D341Med (cell line): ENCODE measurements at regions not wholly inside any gene's neighbourhood (a gene's known extent, or its start where the extent isn't known, plus 50 kb on each side); places are given as distances from the start of the nearest gene placed in this dataset.
A peak's percentile ranks its signal among the peaks of the same experiment; 100 is the strongest.
"Not testable (repeated sequence)": the region's sequence is repeated elsewhere in the genome, so short reads cannot be mapped to it uniquely, and the experiment has no call there.

Experiments used
- DNase-seq: peaks from one replicate; pipeline ENCODE4 v3.0.0; 2012; ENCODE audit warnings: low spot score

GRCh38 chr10:78415111-78415510 is 381.4 kb downstream of the RPS24 start:
- DNase-seq = no peak

- DNase-seq = no peak
These were observed 382.7 kb downstream of the RPS24 start for GRCh38 chr10:78416031-78417011.

- no peak for DNase-seq
These were observed 384.0 kb downstream of the RPS24 start for GRCh38 chr10:78417425-78418370.

- no peak for DNase-seq
These were observed 386.0 kb downstream of the RPS24 start for GRCh38 chr10:78419481-78420265.

DNA sequence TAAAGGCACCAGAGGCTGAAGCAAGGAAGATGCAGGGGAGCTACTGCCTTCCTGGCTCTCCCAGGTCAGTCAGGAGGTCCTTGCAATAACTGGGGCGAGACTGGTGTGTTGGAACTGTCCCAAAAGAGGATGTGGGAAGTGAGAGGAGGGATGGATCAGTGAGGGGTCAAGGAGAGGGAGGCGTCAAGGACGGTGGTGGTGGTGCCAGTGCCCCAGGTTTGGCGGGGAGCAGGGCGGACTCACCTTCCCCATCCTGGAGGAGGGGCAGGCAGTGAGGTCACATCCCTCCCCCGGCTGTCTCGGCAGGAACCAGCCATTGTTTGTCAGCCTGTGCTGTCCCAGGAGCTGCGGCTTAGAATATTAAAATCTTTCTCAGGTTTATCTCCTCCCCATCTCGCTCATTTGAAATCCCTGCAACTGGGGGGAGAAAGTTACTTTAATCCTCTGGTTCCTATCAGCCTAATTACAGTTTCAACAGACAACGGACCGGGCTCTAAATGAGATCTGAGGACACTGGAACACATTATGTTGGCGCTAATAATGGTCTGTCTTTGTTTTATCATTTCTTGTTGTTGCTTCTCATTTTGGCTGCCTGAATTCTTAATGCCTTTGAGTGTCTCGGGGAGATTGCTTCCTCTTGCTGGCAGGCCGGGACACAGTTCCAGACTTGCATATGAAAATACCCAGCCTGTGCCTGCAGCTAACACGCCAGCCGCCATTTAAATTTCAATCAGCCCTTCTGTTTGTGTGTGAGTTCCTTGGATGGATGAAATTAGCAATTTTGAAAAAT is 387.5 kb downstream of the RPS24 start:
- DNase-seq = peak; percentile 70

DNA sequence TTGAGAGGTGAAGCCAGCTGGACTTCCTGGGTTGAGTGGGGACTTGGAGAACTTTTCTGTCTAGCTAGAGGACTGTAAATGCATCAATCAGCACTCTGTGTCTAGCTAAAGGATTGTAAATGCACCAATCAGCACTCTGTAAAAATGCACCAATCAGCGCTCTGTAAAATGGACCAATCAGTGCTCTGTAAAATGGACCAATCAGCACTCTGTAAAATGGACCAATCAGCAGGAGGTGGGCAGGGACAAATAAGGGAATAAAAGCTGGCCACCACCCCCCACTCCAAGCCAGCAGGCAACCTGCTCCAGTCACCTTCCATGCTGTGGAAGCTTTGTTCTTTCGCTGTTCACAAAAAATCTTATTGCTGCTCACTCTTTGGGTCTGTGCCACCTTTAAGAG is 390.4 kb downstream of the RPS24 start:
- not testable (repeated sequence) for DNase-seq

DNA sequence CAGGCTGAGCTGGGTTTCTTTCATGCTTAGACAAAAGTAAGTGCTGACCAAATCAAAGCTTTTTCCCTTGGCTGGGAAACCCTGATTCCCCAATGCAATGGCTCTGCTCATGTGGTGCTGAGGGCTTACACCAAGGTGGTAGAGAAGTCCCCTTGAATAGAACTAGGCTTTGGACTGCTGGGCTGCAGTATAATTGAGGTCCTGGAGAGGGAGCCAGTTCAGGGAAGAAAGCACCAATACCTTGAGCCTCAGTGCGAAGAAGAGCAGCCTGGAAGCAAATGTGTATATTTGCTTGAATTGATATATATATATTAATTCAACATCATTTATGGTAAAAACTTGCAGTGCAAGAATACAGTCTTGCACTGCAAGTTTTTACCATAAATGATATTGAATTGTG is 391.1 kb downstream of the RPS24 start:
- no peak for DNase-seq

DNA sequence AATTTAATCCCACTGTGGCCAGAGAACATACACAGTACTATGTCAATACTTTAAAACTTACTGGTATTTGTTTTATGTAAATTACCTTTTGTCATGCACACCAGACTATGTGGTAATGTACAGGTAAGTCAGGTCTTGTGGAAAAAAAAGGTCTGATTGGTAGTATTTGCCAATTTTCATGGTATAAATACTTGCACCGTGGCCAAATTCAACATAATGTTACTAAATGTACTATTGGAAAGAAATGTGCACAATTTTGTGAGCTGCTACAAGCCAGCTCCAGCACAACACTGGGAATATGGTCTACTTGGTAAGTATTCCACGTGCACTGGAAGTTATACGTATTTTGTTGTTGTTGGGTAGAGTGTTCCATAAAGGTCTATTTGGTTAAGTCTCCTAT is 392.5 kb downstream of the RPS24 start:
- no peak for DNase-seq

DNA sequence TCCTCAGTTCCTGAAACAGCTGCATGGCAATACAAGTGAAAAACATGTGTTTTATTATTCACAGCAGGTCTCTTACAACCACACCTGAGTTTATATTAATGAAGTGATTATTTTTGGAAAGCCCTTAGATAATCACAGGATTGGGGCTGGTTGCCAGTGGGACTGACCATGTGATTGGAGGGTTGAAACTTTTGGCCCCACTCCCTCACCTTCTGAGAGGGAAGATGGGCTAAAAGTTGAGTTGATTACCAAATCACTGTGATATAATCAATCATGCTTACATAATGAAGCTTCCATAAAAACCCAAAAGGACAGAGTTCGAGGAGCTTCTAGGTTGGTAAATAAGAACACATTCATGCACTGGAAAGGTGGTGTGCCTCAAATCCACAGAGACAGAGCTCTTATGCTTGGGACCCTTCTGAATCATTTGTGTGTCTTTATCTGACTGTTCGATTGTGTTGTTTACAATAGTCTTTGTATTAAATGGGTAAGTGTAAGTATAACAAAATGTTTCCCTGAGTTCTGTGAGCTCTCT is 393.9 kb downstream of the RPS24 start:
- no peak for DNase-seq

DNA sequence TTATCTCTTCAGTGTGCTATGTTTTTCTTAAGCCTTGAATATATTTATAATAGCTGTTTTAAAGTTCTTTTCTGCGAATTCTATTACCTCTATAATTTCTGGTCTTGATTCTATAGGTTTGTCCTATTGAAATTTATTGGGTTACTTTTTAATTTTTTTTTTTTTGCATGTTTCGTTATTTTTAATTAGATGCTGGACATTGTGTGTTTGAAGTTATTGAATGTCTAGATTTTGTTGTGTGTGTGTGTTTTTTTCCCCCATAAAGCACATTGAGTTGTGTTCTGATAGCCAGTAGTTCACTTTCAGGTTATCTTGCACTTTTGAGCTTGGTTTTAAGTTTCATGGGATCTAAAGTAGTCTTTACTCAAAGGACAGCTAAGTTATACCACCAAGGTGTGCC is 394.9 kb downstream of the RPS24 start:
- no peak for DNase-seq

GRCh38 chr10:78429984-78430383 is 396.3 kb downstream of the RPS24 start:
- DNase-seq = no peak

DNA sequence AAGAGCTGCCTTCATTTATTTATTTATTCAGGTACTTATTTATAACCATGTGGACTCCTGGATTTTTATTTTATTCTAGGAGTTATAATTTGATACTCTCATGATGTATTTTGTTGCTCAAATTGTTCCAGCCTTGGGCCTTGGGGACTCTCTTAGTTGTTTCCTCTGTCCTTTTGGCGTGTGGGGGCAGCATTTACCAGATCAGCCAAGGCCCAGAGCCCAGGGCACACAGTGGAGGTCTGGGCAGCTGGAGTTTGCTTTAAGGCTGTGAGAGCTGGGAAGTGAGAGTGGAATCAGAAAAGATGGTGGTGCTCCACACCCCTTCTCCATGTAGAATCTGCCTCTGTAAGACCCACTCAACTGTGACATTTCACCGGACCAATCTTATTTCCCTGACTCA is 398.9 kb downstream of the RPS24 start:
- DNase-seq = no peak

DNA sequence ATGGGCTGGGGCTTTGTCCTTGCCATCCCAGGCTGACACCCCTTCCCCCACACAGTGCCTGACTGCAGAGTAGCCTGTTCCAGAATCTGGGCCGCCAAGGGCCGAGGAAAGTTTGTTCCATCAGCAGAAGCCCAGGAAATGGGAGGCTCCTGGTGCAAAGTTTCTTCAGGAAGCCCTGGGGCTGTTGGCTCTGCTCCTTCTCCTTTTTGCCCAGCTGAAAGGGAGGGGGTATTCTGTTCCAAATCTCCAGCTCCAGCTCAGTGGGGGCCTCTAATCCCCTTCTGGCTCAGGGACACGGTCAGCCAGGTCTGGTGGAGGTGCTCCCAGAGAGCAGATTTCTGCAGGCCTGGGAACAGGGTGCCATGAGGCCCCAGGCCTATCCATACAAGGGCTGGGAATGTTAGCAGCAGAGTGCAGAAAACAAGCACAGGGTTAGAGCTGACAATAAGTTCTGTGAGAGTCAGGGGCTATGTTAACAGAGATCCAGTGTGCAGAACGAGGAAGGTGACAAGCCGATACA is 399.5 kb downstream of the RPS24 start:
- DNase-seq = no peak

- DNase-seq = no peak
These were observed 400.3 kb downstream of the RPS24 start for GRCh38 chr10:78433766-78434535.

DNA sequence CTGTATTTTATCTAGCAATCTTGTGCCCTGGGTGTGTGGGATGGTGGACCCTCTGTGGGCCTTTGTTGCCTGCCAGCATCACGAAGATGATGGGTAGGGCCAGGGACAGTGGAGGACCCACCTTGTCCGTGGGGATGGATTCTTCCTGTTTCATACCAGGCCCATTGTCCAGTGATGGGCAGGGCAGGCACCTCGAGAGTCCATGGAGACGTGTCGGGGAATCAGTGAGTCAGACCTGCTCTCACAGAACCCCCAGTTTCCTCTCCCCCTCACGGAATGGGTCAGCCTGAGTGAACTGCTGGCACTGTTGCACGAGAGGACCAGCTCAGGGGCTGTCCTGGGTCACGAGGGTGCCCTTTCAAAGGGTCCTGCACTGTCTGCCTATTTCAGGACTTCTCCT is 401.2 kb downstream of the RPS24 start:
- DNase-seq = no peak

GRCh38 chr10:78435484-78436221 is 402.0 kb downstream of the RPS24 start:
- DNase-seq = no peak

DNA sequence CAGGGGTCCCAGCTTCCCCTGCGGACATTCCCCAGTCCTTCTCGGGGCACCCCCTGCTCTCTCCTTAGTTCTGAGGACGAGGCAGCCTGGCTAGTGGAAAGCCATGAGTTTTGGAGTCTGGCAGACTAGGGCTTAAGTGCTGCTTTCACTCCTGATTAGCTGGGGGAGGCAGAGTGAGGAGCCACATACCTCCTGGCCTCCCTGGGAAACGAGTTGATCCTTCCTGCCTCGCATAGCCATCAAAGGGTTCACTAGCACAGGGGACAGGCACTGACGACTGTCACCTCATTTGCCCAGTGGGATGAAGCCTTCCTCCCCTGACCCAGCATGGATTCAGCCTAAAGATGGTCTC is 402.5 kb downstream of the RPS24 start:
- no peak for DNase-seq

DNA sequence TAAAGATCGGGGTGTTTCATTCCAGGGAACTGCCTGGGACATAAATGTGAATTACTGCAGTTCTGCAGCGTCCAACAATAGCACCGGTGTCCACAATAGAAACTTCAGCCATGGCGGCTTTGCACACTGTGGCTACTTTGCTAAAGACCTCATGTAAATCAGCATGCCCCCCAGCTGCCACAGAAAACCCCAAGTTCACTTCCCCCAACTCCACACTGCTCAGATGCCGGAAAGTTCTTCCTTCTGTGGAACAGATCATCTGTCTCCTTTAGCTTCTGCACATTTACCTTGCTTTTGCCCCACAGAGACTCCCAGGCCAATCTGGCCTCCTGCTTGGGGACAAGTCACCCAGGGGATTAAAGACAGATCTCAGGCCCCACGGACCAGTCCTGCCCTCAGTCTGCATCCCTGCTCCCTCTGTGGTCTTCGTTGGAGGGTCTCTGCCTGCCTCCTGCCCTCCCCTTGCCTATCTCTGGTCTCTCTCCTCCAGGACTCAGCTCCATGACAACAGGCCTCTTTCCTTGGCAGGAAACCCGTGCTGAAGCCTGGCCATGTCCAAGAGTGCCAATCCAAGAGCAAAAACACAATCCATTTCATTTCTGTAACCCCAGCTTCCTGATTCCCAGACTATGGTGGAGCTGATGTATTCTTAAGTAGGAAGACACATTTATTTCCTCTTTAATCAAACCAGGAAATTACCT is 403.2 kb downstream of the RPS24 start:
- no peak for DNase-seq

DNA sequence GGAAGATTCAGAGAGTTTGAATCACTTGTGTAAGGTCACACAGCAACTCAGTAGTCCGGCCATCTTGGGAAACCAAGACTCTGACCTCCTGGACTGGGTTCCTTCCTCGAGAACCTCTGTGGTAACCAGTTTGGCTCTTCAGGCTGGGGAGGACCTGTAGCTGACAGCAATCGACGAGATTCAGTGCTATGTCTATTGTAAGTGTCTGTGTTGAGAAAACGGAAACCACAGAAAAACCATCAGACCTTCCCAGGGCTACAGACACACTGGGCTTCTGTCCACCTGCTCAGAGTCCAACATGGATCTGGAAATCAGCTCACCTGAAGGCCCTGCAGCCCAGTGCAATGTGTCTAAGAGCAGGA is 403.7 kb downstream of the RPS24 start:
- no peak for DNase-seq
